IMR-90 (cell line): ENCODE measurements at regions not wholly inside any gene's neighbourhood (a gene's known extent, or its start where the extent isn't known, plus 50 kb on each side); places are given as distances from the start of the nearest gene placed in this dataset.

Experiments
- ATAC-seq: fragments of 200-7000 bp; cut with Tn5 transposase; 2 replicates; pipeline ENCODE4 v1.9.1; 2020; ENCODE audit warnings: low read depth, mild to moderate bottlenecking, moderate library complexity
- BruUV-seq: library from RNA; stranded (reverse); fragments of 400-500 nt; replicated peaks from 2 replicates; lab custom pipeline; 2021; lab: Mats Ljungman, UMichigan
- CTCF ChIA-PET: fragments of 300-600 bp; formaldehyde crosslinking; extraction: SDS; loops from one replicate; lab custom pipeline; 2021; ENCODE audit warnings: antibody characterized with exemption; lab: Yijun Ruan, JAX
- POLR2A ChIA-PET: fragments of 300-600 bp; sonication (Branson Sonifier 250); formaldehyde crosslinking; loops from one replicate; lab custom pipeline; 2022; ENCODE audit warnings: antibody characterized with exemption; ENCODE audit not compliant: unreplicated experiment; lab: Charles Lee
- DNase-seq: peaks from one replicate; pipeline ENCODE4 v3.0.0; 2013
- H2AFZ ChIP-seq: replicated peaks from 2 replicates; pipeline ENCODE3; 2013; ENCODE audit warnings: low read length, mild to moderate bottlenecking; ENCODE audit not compliant: poor library complexity
- H2AK5ac ChIP-seq: 2 replicates; pipeline ENCODE4 v1.6.1; 2013; ENCODE audit warnings: low read depth, low read length, inconsistent platforms
- H2AK9ac ChIP-seq: replicated peaks from 2 replicates; pipeline ENCODE3; 2013; ENCODE audit warnings: mild to moderate bottlenecking, low read depth, low read length, moderate library complexity; ENCODE audit not compliant: poor library complexity
- H2BK120ac ChIP-seq: 2 replicates; pipeline ENCODE4 v1.6.1; 2013; ENCODE audit warnings: low read depth, low read length, inconsistent platforms
- H2BK15ac ChIP-seq: 3 replicates; pipeline ENCODE4 v1.6.1; 2013; ENCODE audit warnings: low read depth, low read length, inconsistent platforms
- H2BK20ac ChIP-seq: 2 replicates; pipeline ENCODE4 v1.6.1; 2013; ENCODE audit warnings: low read depth, mild to moderate bottlenecking, inconsistent platforms, low read length, moderate library complexity
- H2BK5ac ChIP-seq: 2 replicates; pipeline ENCODE4 v1.6.1; 2013; ENCODE audit warnings: mild to moderate bottlenecking, low read depth, low read length, inconsistent platforms; ENCODE audit not compliant: poor library complexity, severe bottlenecking
- H3K14ac ChIP-seq: replicated peaks from 2 replicates; pipeline ENCODE4 v1.6.1; 2013; ENCODE audit warnings: low read depth, low read length, inconsistent platforms
- H3K18ac ChIP-seq: 2 replicates; pipeline ENCODE4 v1.6.1; 2013; ENCODE audit warnings: low read depth, low read length, control low read depth
- H3K23ac ChIP-seq: 2 replicates; pipeline ENCODE4 v1.6.1; 2013; ENCODE audit warnings: low read depth, low read length, inconsistent platforms
- H3K27ac ChIP-seq: 2 replicates; pipeline ENCODE4 v1.5.1; 2013; ENCODE audit warnings: mild to moderate bottlenecking, control low read depth, low read length; ENCODE audit not compliant: insufficient read depth
- H3K27me3 ChIP-seq: 2 replicates; pipeline ENCODE4 v1.6.1; 2013; ENCODE audit warnings: low read length; ENCODE audit not compliant: control insufficient read depth, insufficient read depth
- H3K36me3 ChIP-seq: 2 replicates; pipeline ENCODE4 v1.6.1; 2013; ENCODE audit warnings: low read length, mixed read lengths; ENCODE audit not compliant: control insufficient read depth, insufficient read depth
- H3K4ac ChIP-seq: 2 replicates; pipeline ENCODE4 v1.6.1; 2013; ENCODE audit warnings: low read depth, low read length, inconsistent platforms
- H3K4me1 ChIP-seq: 2 replicates; pipeline ENCODE4 v1.6.1; 2013; ENCODE audit warnings: low read length, mixed read lengths; ENCODE audit not compliant: control insufficient read depth, insufficient read depth
- H3K4me2 ChIP-seq: 2 replicates; pipeline ENCODE4 v1.6.1; 2013; ENCODE audit warnings: low read depth, mild to moderate bottlenecking, control low read depth, low read length, moderate library complexity
- H3K4me3 ChIP-seq: 2 replicates; pipeline ENCODE4 v1.5.1; 2013; ENCODE audit warnings: low read depth, mild to moderate bottlenecking, control low read depth, low read length, moderate library complexity; ENCODE audit not compliant: insufficient read depth
- H3K56ac ChIP-seq: 2 replicates; pipeline ENCODE4 v1.6.1; 2013; ENCODE audit warnings: low read length, inconsistent platforms; ENCODE audit not compliant: insufficient read depth; ENCODE audit errors: extremely low read depth
- H3K79me1 ChIP-seq, 2 experiments: 2 replicates each; pipeline ENCODE4 v1.6.1; 2013; ENCODE audit warnings: low read length in 2 of 2, inconsistent platforms in 1 of 2, low read depth in 1 of 2
- H3K9ac ChIP-seq: 2 replicates; pipeline ENCODE4 v1.6.1; 2013; ENCODE audit warnings: low read depth, low read length, control low read depth
- H3K9me1 ChIP-seq: 2 replicates; pipeline ENCODE4 v1.6.1; 2013; ENCODE audit warnings: low read length, inconsistent platforms; ENCODE audit not compliant: insufficient read depth
- H3K9me3 ChIP-seq: 2 replicates; pipeline ENCODE4 v1.6.1; 2013; ENCODE audit warnings: low read length; ENCODE audit not compliant: control insufficient read depth, insufficient read depth
- H4K20me1 ChIP-seq: 2 replicates; pipeline ENCODE4 v1.6.1; 2013; ENCODE audit warnings: low read length, inconsistent platforms; ENCODE audit not compliant: insufficient read depth
- H4K5ac ChIP-seq: 2 replicates; pipeline ENCODE4 v1.6.1; 2013; ENCODE audit warnings: mild to moderate bottlenecking, low read depth, low read length, control low read depth
- H4K8ac ChIP-seq, 2 experiments: 2 replicates each; pipeline ENCODE4 v1.6.1; 2013; ENCODE audit warnings: low read depth in 2 of 2, low read length in 2 of 2, control low read depth in 1 of 2, inconsistent platforms in 1 of 2
- H4K91ac ChIP-seq: 2 replicates; pipeline ENCODE4 v1.6.1; 2013; ENCODE audit warnings: low read depth, low read length, inconsistent platforms; ENCODE audit not compliant: insufficient read depth
- CEBPB ChIP-seq: IDR thresholded peaks from 2 replicates; pipeline ENCODE4 v1.6.1; 2012; ENCODE audit warnings: low read depth, low read length, improper control_type of control experiment
- MAFK ChIP-seq: IDR thresholded peaks from 2 replicates; pipeline ENCODE4 v1.6.1; 2012; ENCODE audit warnings: low read depth, low read length, improper control_type of control experiment
- NFE2L2 ChIP-seq: fragments of 150-350 bp; IDR thresholded peaks from 2 replicates; pipeline ENCODE4 v1.6.1; 2016; ENCODE audit warnings: low read depth, mild to moderate bottlenecking, low read length
- SMC3 ChIP-seq: fragments of 150-350 bp; IDR thresholded peaks from 2 replicates; pipeline ENCODE4 v1.6.1; 2016; ENCODE audit warnings: low read depth, mild to moderate bottlenecking, antibody characterized with exemption, low read length, moderate library complexity
- USF2 ChIP-seq: fragments of 150-350 bp; IDR thresholded peaks from 2 replicates; pipeline ENCODE4 v1.6.1; 2017; ENCODE audit warnings: mild to moderate bottlenecking, antibody characterized with exemption, low read length, low read depth
- WGBS, 2 experiments: methylation state at CpG; one replicate each; pipeline versions ENCODE4 v1.1.5 to v1.1.7; 2013; ENCODE audit warnings: missing lambda C conversion rate in 2 of 2; ENCODE audit not compliant: insufficient read length in 1 of 2; ENCODE audit errors: extremely low coverage in 2 of 2; 5-methylcytosine and 5-hydroxymethylcytosine counted together
- dilution Hi-C: fragments of 300-500 bp; cut with HindIII; formaldehyde crosslinking; loops from one replicate; pipeline ENCODE4 v1.14.3; 2018; ENCODE audit warnings: low sequenced_read_pairs; ENCODE audit not compliant: unreplicated experiment
- in situ Hi-C: fragments of 300-500 bp; cut with MboI; formaldehyde crosslinking; loops from 3 replicates; pipeline ENCODE4 v1.14.3; 2019; ENCODE audit warnings: low sequenced_read_pairs, inconsistent platforms, mixed read lengths
- intact Hi-C: fragments of 100-400 bp; cut with micrococcal nuclease; formaldehyde crosslinking; loops from 2 replicates; pipeline ENCODE4 v1.10.0; 2022

GRCh38 chr2:5074733-5075132 is 617.5 kb upstream of the SOX11 start:
- no peak overlapping the region for H3K4me3 ChIP-seq
- no peak overlapping the region for H2BK15ac ChIP-seq
- H3K14ac ChIP-seq, result no peak overlapping the region
- no peak overlapping the region for H3K18ac ChIP-seq
- in situ Hi-C loops (no loop called here), dilution Hi-C loops (no loop called here), intact Hi-C loops (no loop called here)
- no peak overlapping the region for H3K9ac ChIP-seq
- ATAC-seq (no peak), DNase-seq (no peak)
- TF ChIP-seq MAFK (no peak), CEBPB (no peak), SMC3 (no peak), USF2 (no peak), NFE2L2 (no peak)
- H4K91ac ChIP-seq, result no peak overlapping the region
- no peaks in the 10 kb centered on the region for H3K36me3 ChIP-seq
- H4K8ac ChIP-seq, result no peak overlapping the region
- ChIA-PET CTCF (no interaction called here), POLR2A (no interaction called here)
- H2BK120ac ChIP-seq, result no peak overlapping the region
- H3K23ac ChIP-seq, result no peak overlapping the region
- no peak overlapping the region for H3K4ac ChIP-seq
- peaks cover 20% of the 10 kb centered on the region for H3K9me3 ChIP-seq
- H4K5ac ChIP-seq, result no peak overlapping the region
- H3K9me1 ChIP-seq, result no peaks in the 10 kb centered on the region
- H2AK9ac ChIP-seq, result no peak overlapping the region
- H2AK5ac ChIP-seq, result no peak overlapping the region
- no peak overlapping the region for H2AFZ ChIP-seq
- no peaks in the 10 kb centered on the region for H3K79me1 ChIP-seq
- WGBS, 2 experiments, result 80% methylated on average over 2 of the region's 5 CpGs; no CpG with 5 or more reads in 1 of the 2 experiments
- H2BK20ac ChIP-seq, result no peak overlapping the region
- no peak overlapping the region for H2BK5ac ChIP-seq
- no peaks in the 10 kb centered on the region for H4K20me1 ChIP-seq
- H3K56ac ChIP-seq, result no peak overlapping the region
- no TSS peak for BruUV-seq
- no peaks in the 10 kb centered on the region for H3K27me3 ChIP-seq
- H3K27ac ChIP-seq, result no peak overlapping the region
- no peak overlapping the region for H3K4me2 ChIP-seq
- no peaks in the 10 kb centered on the region for H3K4me1 ChIP-seq
